ENCODE measurements at regions not wholly inside any gene's neighbourhood (a gene's known extent, or its start where the extent isn't known, plus 50 kb on each side); places are given as distances from the start of the nearest gene placed in this dataset.
"Not testable (repeated sequence)": the region's sequence is repeated elsewhere in the genome, so short reads cannot be mapped to it uniquely, and the experiment has no call there.

DNA sequence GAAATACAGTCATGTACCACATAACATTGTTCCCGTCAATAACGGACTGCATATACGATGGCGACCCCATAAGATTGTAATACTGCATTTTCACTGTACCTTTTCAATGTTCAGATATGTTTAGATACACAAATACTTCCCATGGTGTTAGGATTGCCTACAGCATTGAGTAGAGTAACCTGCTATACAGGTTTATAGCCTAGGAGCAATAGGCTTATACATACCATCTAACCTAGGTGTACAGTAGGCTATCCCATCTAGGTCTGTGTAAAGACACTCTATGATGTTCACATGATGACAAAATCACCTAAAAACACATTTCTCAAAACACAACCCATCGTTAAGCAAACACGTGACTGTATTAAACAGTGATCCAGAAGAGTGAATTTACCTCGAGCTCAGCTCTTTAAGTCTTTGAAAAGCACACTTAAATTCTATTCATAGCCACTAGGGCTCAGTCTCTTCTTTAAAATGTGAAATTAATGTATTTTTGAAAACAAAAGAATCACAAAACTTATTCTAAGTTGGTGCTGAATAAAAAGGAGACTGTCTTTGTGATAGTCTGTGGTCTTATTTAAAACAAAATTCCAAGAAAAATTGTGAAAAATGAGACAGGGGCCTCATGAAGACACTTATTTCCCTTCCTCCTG is 239.1 kb upstream of the ARID2 start:
- no peak for DNase-seq

DNA sequence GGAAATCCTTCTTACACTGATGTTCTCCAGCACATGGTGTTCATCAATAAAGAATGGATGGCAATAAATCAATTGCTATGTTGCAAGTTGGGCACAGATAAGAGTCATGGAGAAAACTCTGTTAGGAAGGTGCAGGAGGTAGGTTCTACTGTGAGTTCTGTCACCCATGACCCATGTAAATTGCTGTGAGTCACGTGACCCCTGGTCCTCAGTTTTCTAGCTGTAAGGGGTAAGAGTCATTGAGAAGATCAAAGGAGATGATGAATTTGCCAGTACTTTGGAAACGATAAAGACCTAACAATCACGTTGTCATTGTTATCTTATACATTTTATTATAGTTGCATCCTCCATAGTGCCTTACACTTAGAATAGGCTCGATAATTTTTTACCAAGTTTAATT is 235.2 kb upstream of the ARID2 start:
- DNase-seq, result no peak

DNA sequence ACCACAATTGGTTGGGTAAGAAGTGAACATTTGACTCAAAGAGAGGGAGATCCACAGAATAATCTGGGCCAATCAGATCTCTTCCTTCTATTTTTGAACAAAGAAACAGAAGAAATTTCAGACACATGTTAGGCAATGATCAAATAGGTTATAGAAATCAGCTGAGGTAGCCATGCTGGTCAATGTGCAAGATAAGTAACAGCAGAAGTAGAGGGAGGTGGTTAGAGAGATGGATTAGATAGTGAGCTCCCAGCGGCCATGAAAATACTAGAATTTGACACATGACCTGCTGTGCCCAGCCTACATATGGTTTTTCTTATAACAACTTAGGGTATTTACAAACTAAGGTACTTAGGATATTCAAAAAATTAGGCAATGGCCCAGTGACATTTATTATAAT is 230.9 kb upstream of the ARID2 start:
- no peak for DNase-seq

DNA sequence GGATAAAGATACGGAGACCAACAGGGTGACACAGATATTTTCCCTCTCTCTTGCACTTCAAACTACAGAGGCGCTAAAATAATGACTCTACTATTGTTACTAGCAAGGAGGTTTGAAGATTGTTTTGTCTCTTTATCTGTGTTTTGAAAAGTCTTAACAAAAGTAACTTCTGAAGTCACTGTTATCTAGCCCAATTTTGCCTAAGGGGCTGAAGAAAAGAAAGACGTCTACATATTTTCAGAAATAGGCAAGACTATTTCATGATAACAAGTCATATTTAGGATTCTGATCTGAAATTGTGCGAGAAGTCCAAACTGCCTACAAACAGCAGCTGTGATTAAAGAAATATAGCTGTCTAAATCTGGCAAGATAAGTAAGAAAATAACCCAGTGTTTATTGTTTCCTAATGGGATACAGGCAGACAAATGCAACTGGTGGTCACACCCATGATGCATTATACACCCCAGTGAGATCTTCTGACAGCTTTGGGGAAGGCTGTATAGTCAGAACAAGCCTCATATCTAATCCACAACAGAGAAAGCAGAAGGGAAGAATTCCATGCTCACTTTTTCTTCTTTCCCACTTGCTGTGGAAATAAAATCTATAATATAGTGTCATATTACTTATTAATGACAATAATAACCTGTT is 226.9 kb upstream of the ARID2 start:
- no peak for DNase-seq

DNA sequence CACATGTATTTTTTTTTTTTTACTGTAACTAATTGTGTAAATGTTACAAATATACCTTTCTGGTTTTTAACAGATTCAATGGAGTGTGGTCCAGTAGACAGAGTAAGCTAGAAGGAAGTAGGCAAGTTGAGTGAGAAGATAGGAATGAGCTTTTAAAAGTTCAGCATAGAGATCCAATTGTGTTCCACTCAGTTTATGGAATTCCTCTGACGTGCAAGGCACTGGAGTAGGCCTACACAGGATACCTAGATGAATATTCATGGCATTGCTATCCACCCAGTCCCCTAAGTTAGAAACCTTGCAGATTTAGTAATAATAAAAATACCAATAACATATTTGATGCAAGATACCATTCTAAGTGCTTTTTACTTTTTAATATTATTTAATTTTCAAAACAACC is 225.6 kb upstream of the ARID2 start:
- no peak for DNase-seq

DNA sequence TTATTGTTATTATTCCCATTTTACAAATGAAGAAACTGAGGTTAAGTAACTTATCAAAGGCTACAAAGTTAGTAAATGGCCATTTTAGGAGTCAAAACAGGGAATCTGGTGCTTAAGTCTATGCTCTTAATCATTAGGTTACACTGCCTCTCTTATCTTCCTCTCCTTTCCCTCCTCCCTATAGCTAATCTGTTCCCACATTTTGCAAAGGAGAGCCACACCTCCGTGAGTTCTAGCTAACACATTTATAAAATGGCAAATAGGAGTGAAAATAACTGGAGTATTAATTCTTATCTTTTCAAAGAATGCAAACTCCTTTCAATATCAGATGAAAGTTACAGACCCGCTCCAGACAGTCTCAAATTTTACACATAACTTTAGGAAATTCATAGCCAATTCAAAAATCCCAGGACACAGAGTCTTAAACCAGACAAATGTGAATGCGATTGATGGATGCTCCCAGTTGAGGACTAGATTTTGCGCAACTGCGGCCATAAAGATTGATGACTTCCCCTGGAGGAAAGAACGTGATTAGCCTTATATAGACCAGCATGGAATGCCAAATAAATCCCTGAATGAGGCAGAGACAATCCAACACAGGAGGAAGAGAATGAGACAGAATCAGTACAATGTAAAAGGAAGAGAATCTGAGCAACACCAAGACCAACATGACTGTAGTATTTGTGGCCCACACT is 225.0 kb upstream of the ARID2 start:
- no peak for DNase-seq

DNA sequence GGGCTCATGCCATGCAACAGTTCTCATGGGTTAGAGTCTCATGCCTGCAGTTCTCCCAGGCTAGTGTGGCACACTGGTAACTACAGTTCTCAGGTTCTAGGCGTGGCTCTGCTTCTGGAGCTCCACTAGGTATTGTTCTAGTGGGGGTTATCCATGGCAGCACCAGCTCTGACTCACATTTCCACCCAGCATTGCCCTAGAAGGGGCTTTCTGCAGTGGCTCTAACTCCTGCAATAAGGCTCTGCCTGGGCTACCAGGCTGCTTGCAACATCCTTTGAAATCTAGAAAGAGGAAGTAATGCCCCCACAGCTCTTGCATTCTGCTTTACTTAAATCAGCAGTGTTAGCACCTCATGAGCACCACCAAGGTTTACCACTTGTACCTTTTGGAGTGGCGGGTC is 220.3 kb upstream of the ARID2 start:
- peak; percentile 90 for DNase-seq

DNA sequence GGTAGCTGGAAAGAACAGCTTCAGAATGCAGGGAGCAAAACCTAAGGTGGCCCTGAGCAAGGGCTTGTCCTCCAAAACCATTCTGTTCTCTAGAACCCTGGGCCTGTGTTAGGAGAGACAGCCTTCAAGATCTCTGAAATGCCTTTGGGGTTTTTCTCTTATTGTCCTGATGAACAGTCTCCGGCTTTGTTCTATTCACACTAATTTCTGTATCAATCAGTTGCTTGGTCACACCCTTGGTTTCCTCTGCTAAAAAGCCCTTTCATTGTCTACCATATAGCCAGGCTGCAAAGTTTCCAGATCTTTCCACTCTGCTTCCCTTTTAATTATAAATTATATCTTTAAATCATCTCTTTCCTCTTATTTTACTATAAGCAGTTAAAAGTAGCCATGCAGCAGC is 219.9 kb upstream of the ARID2 start:
- no peak for DNase-seq

DNA sequence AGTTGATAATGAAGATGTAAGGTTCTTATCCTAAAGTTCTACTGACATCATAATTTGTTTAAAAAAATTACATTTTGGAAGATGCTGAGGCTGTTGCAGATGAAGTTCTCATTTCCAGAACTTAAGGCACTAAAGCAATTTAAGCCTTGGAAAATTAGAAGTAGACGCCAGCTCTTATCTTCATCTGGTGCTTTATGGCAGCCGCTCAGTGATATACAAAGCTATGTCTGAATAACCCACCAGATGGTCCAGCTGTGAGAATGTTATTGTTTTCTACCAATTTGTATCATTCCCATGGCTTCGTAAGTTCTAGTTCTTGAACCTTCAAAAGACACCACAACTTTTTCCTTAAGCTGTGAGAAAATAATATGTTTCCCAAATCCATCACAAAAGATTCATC is 212.1 kb upstream of the ARID2 start:
- no peak for DNase-seq

DNA sequence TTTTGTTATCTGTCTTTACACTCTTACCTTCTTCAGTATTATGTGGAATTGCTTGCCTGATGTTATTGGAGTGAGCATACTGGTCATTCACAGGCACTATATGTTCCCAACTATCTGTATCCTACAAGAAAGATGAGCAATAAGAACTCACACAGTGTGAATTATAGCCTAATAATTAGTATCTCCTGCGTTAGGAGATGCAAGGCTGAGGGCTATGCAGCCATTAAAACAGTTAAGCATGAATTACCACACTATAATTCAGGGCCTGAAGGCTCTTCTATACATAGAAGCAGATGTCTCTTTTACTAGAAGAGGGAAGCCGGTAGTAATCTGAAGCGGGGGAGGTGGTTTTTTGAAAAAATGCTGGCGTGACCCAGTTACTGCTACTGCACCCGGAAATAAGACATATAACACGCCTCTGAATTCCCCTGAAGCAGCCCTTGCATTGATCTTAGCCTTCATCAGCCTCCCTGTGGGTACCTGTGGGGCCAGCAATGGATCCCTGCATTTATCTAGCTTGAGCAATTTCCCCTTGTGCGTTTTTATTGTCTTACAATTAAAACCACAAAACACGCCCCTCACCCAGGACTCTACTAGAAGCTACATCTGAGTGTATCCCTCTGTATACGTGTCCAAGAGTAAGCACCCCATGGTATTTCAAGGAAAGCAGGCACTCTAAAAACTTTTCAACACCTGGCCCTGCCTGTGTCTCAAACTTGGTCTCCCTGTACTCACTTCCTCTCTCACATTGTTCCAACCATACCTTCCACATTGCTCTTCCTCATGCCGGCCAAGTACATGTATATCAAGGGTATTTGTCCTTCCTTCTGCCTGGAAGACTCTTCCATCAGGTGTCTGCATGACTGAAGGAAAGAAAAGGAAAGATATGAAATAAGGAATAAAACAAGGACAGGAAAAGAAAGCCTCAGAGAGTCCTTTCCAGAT is 210.9 kb upstream of the ARID2 start:
- peak; percentile 74 for DNase-seq

DNA sequence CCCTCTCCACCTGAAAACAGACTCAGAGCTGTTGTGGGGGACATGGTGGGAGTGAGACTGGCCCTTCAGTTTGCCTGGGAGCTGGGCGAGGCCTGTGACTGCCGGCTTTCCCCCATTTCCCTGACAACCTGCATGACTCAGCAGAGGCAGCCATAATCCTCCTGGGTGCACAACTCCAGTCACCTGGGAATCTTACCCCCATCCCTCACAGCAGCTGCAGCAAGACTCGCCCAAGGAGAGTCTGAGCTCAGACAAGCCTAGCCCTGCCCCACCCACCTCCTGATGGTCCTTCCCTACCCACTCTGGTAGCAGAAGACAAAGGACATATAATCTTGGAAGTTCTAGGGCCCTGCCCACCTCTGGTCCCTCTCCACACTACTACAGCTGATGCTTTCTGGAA is 207.3 kb upstream of the ARID2 start:
- no peak for DNase-seq

DNA sequence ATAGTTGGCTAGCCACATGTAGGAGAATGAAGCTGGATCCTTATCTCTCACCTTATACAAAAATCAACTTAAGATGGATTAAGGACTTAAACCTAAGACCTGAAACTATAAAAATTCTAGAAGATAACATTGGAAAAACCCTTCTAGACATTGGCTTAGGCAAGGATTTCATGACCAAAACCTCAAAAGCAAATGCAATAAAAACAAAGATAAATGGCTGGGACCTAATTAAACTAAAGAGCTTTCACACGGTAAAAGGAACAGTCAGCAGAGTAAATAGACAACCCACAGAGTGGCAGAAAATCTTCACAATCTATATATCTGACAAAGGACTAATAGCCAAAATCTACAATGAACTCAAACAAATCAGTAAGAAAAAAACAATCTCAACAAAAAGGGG is 202.7 kb upstream of the ARID2 start:
- DNase-seq, result not testable (repeated sequence)

DNA sequence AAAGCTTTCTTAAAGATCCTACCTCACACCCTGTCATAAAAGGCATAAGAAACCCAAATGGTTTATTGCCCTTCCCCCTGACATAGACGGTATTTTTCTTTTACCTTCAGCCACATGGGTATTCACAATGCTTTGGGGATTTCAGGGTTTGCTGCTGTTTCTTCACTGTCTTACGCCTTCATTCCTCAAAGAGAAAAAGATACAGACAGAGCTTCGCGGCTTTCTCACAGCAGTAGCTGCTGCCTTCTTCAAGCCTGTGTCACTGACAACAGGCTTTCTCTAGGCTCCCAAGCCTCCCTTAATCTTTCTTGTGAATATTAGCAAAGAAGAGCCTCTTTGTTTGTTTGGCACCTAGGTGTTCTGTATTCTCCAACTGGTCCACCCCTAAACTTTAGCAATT is 197.4 kb upstream of the ARID2 start:
- DNase-seq, result no peak

DNA sequence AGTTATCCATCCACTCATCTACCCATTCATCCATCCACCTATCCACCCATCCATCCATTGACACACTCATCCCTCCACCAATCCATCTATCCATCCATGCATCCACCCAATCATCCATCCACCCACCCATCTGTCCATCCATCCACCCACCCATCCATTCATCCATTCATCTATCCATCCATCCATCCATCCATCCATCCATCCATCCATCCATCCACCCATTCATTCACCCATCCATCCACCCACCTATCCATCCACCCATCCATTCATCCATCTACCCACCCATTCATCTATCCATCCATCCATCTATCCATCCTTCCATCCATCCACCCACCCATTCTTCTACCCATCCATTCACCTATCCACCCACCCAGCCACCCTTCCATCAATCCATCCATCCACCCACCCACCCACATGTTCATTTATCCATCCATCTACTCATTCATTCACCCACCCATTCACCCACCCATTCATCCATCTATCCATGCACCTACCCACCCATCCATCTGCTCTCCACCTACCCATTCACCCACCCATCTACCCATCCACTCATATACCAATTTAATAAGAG is 193.8 kb upstream of the ARID2 start:
- no peak for DNase-seq

DNA sequence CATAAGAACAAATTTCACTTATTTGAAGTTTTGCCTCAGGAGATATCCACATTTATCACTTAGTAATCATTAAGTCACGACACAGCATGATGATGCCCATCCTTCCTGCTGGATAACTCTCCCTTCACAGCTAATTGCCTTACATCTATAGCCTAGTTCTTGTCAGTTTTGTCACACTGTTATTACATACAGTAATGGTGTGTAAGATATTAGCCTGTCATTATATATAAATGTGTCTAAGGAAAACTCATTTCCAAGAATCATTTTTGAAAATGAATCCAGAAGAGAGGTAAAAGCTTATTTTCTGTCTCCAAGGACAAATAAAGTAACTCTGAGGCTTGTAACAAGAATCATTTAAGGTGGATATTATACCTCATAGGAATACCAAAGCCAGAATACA is 193.2 kb upstream of the ARID2 start:
- DNase-seq, result no peak

DNA sequence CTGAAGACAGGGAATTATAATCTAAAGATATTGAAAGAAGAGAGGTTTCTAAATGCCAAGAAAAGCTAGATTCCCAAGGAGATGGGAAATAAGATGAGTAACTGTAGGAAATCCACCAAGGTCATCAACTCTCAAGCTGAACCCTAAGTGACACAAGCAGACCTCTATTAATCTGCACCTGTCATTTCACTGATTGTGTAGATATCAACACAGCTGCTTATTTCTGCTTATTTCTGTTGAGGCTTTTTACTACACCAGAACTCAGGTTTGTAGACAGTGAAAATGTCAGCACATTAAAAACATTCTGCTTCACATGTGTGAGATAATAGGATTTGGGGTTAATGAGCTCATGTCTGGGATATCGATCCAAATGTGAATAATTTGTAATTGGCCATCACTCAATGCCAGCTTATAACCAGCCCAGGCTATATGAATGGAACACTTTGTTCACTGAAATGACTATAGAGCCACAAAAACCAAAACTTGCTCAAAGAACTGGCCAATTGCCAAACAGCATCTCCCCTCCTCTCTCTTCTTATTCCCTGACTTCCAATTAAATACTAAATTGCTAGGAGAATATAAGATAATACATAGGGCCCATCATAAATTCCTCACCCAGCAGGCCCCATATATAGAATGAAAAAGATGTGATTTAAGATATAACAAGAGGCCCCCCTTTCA is 188.7 kb upstream of the ARID2 start:
- DNase-seq, result no peak

DNA sequence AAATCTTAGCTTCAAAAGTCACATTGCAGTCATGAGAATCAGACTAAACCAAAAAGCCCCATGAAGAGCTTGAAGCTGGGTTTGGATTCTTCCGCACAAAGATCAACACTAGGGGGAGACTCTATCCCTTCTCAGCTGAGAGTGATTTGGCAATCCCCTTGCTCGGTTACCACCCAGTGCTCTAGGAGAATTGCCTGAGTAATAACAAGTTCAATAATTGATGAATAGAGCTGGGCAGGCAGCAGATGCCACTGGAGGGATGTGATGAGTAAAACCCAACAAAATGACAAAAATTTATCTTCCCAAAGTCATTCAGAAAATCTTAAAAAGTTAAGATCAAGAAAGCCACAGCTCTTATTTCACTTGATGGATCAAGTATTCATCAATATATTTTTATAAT is 185.6 kb upstream of the ARID2 start:
- peak; percentile 82 for DNase-seq

DNA sequence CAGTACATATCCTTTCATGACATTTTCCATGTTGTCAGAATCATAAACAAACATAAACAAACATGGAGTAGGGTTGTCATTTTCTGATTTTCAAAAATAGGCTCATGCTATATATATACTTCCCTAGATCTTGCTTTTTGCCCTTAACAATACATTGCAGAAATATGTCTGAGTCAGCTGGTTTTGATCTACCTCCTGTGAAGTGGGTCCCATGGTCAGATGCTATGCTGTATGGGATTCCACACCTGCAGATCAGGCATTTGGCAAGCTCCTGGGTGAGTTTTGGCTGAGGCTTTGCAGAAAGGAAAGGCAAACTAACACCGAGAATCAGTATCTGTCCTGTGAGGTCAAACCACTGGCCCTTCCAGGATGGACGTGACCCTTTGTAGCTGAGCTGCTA is 183.0 kb upstream of the ARID2 start:
- no peak for DNase-seq

DNA sequence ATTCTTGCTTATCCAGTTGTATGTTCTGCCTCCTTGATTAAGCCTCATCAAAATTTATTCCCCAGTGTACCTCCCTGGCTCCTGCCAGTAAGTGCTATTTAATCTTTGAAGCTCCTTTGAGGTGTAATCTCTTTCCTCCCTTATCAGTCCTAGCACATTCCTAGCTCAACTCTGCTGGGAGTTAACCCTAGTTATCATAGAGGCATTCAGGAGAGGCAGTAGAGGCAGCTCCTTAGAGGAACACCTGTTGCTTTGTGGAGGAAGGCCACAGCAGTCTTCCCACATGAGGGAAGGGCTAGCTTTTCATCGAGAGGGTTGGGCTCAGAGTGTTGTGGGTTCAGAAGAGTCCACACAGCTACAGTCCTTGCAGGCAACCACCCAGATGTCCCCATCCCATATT is 182.4 kb upstream of the ARID2 start:
- no peak for DNase-seq

DNA sequence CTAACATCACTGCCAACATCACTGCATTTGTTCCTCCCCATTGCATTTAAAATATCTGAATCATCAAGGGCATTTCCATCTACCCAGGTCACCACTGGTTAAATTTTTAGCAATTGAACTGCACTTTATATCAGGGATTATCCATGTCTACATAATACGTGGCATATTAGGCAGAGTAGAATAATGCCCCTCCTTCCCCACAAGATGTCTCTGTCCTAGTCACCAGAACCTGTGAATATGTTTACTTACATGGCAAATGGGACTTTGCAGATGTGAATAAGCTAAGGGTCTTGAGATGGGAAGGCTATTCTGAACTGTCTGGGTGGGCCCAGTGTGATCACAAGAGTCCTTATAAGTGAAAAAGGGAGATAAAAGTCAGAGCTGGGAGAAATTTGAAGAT is 181.7 kb upstream of the ARID2 start:
- no peak for DNase-seq

DNA sequence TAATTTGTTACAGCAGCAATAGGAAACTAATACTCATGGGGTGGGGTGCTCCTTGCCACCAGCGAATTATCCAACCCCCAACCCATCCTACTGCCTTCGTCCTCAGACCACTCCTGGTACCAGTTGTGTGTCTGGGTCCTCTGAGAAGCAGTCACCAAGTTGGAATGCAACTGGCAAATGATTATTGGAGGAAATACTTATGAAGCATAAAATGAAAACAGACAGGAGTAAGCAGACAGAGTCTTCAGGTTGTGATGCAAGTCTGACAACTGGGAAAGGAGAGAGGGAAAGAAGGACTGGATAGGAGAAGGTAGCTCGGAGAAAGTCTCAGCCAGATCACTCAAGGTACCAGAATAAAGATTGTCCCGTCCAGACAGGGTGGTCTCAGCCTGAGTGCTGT is 181.1 kb upstream of the ARID2 start:
- no peak for DNase-seq

DNA sequence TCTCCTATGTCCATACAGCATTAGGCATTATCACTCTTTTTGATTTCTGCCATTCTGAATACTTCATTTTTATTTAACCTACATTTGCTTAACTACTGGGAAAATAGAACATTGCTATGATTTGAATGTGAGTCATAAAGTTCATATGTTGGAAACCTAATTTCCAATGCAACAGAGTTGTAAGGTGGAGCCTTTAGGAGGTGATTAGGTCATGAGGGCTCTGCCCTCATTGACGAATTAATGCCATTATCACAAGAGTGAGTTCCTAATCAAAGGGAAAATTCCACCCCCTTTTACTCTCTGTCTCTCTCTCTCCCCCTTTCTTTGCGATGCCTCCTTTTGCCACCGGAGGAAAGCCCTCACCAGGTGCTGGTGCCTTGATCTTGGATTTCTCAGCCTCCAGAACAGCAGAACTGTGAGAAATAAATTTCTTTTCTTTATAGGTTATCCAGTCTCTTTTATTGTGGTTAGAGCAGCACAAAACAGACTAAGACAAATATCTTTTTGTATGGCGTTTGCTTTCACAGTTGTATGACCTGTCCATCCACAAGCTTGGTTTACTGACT is 180.1 kb upstream of the ARID2 start:
- no peak for DNase-seq

Data from MV-4-11 (cell line).